Muscle of leg (tissue), 3 donors: ENCODE measurements at regions not wholly inside any gene's neighbourhood (a gene's known extent, or its start where the extent isn't known, plus 50 kb on each side); places are given as distances from the start of the nearest gene placed in this dataset.

ENCODE experiments used
- DNase-seq: peaks from one replicate; pipeline ENCODE4 v3.0.0; 2013
- H3K27ac ChIP-seq: one replicate; pipeline ENCODE4 v1.5.1; 2013; ENCODE audit warnings: mild to moderate bottlenecking, low read length, control low read depth
- H3K27me3 ChIP-seq: one replicate; pipeline ENCODE4 v1.6.1; 2013; ENCODE audit warnings: low read length; ENCODE audit not compliant: control insufficient read depth, insufficient read depth
- H3K36me3 ChIP-seq: one replicate; pipeline ENCODE4 v1.6.1; 2013; ENCODE audit warnings: low read length; ENCODE audit not compliant: control insufficient read depth, insufficient read depth
- H3K4me1 ChIP-seq: one replicate; pipeline ENCODE4 v1.6.1; 2013; ENCODE audit warnings: low read length; ENCODE audit not compliant: control insufficient read depth, insufficient read depth
- H3K4me3 ChIP-seq: one replicate; pipeline ENCODE4 v1.5.1; 2013; ENCODE audit warnings: low read length, control low read depth
- H3K9me3 ChIP-seq: replicated peaks from 2 replicates; pipeline ENCODE4 v1.6.1; 2013; ENCODE audit warnings: low read depth, low read length; ENCODE audit not compliant: control insufficient read depth
- WGBS: methylation state at CpG from one replicate; pipeline ENCODE4 v1.1.5; 2013; ENCODE audit warnings: missing lambda C conversion rate; ENCODE audit not compliant: insufficient coverage; 5-methylcytosine and 5-hydroxymethylcytosine counted together

DNA sequence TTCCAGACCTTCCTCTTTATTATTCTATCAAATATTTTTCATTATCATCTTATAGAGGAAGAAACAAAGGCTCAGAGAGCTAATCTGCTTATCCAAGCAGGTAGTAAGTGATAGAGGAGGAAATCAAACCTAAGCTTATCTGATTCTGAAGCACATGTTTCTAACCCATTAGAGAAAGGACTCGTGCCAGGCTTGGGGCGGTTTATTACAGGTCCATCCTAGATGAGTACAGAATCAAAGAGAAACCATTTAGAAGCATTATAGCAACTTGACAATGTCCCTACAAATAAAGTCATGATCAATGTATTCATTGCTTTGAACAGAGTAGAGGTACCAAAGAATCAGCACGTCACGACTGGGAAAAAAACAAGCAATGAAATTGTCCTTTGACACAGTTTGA, 303.0 kb downstream of the CYRIA start:
- Histone ChIP-seq H3K27ac (no peak overlapping the region), H3K4me1 (no peaks in the 10 kb centered on the region), H3K27me3 (no peaks in the 10 kb centered on the region), H3K36me3 (no peaks in the 10 kb centered on the region), H3K4me3 (no peak overlapping the region), H3K9me3 (no peaks in the 10 kb centered on the region)
- DNase-seq, result no peak
- no CpG with 5 or more reads among the region's 4 CpGs for WGBS

DNA sequence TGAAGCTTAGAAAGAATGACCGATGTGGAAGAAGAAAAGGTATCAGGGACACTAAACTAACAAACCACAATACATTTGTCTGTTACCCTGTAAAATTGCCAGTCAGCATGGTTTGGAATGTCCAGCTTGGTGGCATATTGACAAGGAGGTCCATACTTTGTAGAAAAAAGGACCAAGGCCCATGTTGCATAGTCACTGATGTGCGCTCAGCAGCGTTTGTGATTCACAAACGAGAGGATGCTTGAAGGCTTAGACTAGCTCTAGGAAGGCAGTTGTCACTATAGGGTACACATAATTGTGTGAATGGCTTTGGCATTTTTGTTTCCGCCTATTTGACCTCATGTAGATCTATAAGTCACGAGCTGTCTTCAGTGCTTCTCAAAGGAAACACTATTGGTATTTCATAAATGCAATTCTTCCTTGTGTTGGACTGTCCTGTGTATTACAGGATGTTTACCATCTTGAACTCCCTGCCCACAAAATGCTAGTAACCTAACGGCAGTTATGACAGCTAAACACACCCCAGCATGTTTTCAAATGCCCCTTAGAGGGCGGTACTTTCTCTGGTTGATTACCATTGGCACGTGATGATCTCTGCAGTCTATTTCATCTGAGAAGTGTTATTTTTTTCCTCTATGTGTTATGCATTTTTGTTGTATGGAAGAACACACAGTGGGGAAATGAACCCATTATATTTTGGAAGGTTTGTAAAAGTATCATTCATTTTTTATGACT, 304.2 kb downstream of the CYRIA start:
- 77% methylated on average over 3 of the region's 9 CpGs for whole genome bisulfite sequencing
- no peak overlapping the region for H3K27ac ChIP-seq
- H3K4me1 ChIP-seq, result no peaks in the 10 kb centered on the region

DNA sequence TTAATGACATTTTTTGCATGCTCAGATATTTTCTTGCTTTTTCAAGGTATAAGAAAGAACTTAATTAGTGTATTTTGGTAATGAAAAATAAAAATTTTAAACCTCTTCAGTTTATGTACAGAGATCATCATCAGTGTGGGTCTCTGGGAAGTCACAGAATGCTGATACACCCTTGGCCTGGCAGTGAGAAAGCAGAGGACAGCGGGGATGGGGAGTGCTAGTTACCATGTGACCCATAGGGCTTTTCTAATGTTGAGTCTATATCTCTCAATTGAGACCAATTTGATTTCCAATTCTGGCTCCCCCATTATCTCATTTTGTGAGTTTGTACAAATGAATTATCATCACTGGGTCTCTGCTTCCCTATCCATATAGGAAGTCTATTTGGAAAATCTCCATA, 305.7 kb downstream of the CYRIA start:
- no peak overlapping the region for H3K4me3 ChIP-seq
- H3K36me3 ChIP-seq, result no peaks in the 10 kb centered on the region
- H3K27me3 ChIP-seq, result no peaks in the 10 kb centered on the region
- no CpG with 5 or more reads among the region's 1 CpG for WGBS
- H3K9me3 ChIP-seq, result peaks cover 3% of the 10 kb centered on the region
- no peak for DNase-seq
- no peak overlapping the region for H3K27ac ChIP-seq
- H3K4me1 ChIP-seq, result no peaks in the 10 kb centered on the region

More for the DNA sequence above, 304.2 kb downstream of the CYRIA start:
- Histone ChIP-seq H3K4me3 (no peak overlapping the region), H3K36me3 (no peaks in the 10 kb centered on the region), H3K9me3 (peaks cover 3% of the 10 kb centered on the region), H3K27me3 (no peaks in the 10 kb centered on the region)
- DNase-seq, result no peak

DNA sequence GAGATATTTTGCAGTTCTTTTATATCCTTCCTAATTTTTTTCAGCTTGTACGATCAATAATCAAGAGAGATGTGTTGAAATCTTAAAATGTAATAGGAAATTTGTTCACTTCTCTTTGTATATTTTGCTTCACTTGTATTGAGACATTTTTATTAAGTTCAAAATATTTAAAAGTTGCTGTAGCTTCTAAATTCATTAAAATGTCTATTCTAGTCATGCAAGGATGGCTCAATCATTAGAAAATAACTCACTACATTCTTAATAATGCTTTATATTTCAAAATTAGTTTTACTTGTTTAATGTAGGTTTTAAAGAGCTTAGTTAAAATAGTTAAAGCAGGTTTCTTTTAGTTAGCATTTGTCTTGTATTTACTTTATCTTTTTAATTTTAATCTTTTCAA, 308.4 kb downstream of the CYRIA start:
- Histone ChIP-seq H3K27ac (no peak overlapping the region), H3K4me1 (no peaks in the 10 kb centered on the region), H3K9me3 (peaks cover 3% of the 10 kb centered on the region), H3K4me3 (no peak overlapping the region), H3K27me3 (no peaks in the 10 kb centered on the region), H3K36me3 (no peaks in the 10 kb centered on the region)
- WGBS, result no CpG with 5 or more reads among the region's 1 CpG
- DNase-seq, result no peak

DNA sequence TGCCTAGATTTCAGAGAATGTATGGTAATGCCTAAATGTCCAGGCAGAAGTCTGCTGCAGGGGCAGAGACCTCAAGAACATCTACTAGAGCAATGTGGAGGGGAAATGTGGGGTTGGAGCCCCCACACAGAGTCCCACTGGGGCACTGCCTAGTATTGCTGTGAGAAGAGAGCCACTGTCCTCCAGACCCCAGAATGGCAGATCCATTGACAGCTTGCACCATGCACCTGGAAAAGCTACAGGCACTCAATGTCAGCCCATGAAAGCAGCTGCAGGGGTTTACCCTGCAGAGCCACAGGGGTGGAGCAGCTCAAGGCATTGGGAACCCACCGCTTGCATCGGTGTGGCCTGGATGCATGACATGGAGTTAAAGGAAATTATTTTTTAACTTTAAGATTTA, 314.1 kb downstream of the CYRIA start:
- Histone ChIP-seq H3K27me3 (no peaks in the 10 kb centered on the region), H3K27ac (no peak overlapping the region), H3K9me3 (peaks cover under 1% of the 10 kb centered on the region), H3K4me1 (no peaks in the 10 kb centered on the region), H3K36me3 (no peaks in the 10 kb centered on the region), H3K4me3 (no peak overlapping the region)
- DNase-seq, result no peak
- WGBS, result 92% methylated on average over 2 of the region's 2 CpGs

DNA sequence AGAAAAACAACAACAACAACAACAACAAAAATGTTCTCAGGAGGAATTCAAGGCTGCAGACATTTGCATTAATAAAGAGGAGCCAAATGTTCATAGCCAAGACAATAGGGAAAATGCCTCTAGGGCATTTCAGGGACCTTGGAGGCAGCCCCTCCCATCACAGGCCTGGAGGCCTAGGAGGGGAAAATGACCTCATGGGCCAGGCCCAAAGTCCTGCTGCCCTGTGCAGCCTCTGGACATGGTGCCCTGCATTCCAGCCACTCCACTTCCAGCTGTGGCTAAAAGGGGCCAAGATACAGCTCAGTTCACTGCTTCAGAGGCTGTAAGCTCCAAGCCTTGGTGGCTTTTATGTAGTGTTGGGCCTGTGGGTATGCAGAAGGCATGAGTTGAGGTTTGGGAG, 314.5 kb downstream of the CYRIA start:
- Histone ChIP-seq H3K4me3 (no peak overlapping the region), H3K4me1 (no peaks in the 10 kb centered on the region), H3K9me3 (no peaks in the 10 kb centered on the region), H3K36me3 (no peaks in the 10 kb centered on the region), H3K27ac (no peak overlapping the region), H3K27me3 (no peaks in the 10 kb centered on the region)
- DNase-seq, result no peak

DNA sequence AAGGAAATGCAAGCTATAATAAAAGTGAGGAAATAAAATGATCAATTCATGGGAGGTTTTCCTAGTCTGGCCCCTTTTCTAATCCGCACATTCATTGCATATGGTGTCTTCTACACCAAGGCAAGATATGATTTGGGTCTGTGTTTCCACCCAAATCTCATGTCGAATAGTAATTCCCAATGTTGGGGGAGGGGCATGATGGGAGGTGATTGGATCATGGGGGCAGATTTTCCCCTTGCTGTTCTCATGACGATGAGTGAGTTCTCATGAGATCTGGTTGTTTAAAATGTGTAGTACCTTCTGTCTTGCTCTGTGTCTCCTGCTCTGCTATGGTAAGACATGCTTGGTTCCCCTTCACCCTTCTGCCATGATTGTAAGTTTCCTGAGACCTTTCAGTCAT, 315.4 kb downstream of the CYRIA start:
- 100% methylated on average over 1 of the region's 3 CpGs for WGBS

DNA sequence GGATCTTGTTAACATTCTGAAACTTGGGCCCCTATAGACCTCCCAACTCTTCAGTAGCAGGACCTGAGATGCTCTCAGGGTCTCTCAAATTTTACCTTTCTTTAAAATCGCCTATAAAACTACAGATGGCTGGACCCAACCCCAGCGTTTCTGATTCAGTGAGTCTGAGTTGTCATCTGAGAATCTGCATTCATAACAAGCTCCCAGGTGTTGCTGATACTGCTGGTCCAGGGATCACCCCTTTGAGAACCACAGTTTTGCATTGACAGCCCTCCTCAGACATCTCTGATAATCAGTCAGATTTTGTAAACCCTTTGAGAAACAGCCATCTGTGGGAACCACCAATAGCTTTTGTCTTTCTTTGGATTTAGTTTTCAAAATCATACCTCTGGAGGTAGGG, 315.8 kb downstream of the CYRIA start:
- Histone ChIP-seq H3K4me3 (no peak overlapping the region), H3K4me1 (no peaks in the 10 kb centered on the region), H3K27ac (no peak overlapping the region), H3K27me3 (no peaks in the 10 kb centered on the region), H3K36me3 (no peaks in the 10 kb centered on the region), H3K9me3 (no peaks in the 10 kb centered on the region)
- DNase-seq, result no peak
- WGBS, result 42% methylated on average over 2 of the region's 2 CpGs

More for the DNA sequence above, 315.4 kb downstream of the CYRIA start:
- no peak overlapping the region for H3K27ac ChIP-seq
- H3K4me3 ChIP-seq, result no peak overlapping the region
- DNase-seq, result no peak
- H3K9me3 ChIP-seq, result no peaks in the 10 kb centered on the region
- H3K36me3 ChIP-seq, result no peaks in the 10 kb centered on the region
- H3K4me1 ChIP-seq, result no peaks in the 10 kb centered on the region
- no peaks in the 10 kb centered on the region for H3K27me3 ChIP-seq

DNA sequence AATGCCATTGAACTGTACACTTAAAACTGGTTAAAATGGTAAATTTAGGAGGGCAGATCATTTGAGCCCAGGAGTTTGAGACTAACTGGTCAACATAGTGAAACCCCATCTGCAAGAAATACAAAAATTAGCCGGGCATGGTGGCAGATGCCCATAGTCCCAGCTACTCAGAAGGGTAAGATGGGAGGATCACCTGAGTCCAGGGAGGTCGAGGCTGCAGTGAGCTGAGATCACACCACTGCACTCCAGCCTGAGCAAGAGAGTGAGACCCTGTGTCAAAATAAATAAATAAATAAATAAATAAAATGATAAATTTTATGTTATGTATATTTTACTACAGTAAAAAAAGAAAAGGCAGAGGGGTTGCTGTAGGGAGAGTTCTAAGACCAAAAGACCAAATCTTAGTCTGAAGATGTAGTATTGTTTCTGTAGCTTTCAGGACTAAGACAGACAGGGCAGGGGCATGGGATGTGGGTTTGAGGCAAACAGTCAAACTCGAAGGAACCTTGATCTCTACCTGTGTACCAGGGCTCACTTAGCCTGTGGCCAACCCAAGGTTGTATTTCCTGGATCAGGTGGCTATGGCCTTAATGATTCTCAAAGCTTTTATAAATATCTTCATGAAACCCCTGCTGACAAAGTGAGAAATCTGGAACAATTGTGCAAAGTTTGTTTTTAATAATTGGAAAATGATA, 316.7 kb downstream of the CYRIA start:
- Histone ChIP-seq H3K27ac (no peak overlapping the region), H3K36me3 (no peaks in the 10 kb centered on the region)

DNA sequence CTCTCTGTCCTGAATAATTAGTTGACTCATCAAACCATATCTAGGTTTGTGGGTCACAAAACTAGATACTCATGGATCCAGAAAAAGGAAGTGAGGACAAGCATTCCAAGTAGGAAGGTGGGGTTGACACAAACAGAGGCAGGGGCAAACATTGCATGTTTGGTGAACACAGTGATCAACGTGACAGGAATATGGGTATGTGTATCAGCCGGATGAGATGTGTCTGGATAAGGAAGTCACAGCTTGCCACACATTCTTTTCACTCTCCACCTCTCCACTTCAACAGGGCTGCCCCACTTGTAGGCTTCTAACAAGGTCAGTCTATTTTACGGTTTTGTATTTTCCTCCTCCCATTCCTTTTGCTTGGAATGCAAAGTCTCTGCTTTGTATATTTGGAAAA, 319.0 kb downstream of the CYRIA start:
- no peaks in the 10 kb centered on the region for H3K36me3 ChIP-seq
- no peaks in the 10 kb centered on the region for H3K9me3 ChIP-seq
- no peak for DNase-seq
- H3K4me3 ChIP-seq, result no peak overlapping the region
- H3K27me3 ChIP-seq, result no peaks in the 10 kb centered on the region
- H3K27ac ChIP-seq, result no peak overlapping the region
- H3K4me1 ChIP-seq, result no peaks in the 10 kb centered on the region
- no CpG with 5 or more reads among the region's 3 CpGs for WGBS

More for the DNA sequence above, 316.7 kb downstream of the CYRIA start:
- WGBS, result 50% methylated on average over 1 of the region's 3 CpGs
- Histone ChIP-seq H3K9me3 (no peaks in the 10 kb centered on the region), H3K4me3 (no peak overlapping the region), H3K4me1 (no peaks in the 10 kb centered on the region), H3K27me3 (no peaks in the 10 kb centered on the region)
- DNase-seq, result no peak
